Astrocyte (in vitro differentiated cells and primary cell): ENCODE measurements at regions not wholly inside any gene's neighbourhood (a gene's known extent, or its start where the extent isn't known, plus 50 kb on each side); places are given as distances from the start of the nearest gene placed in this dataset.

ENCODE experiments used
- DNase-seq: peaks from one replicate; pipeline ENCODE4 v3.0.0-alpha.2; 2010; ENCODE audit warnings: low read depth
- FAIRE-seq: peaks from 2 replicates; lab custom pipeline; 2011; peaks lifted over from hg19 to GRCh38; lab: Jason Lieb, UNC
- H2AFZ ChIP-seq: 2 replicates; pipeline ENCODE4 v1.6.0; 2012; ENCODE audit warnings: low read depth, low read length, inconsistent platforms
- H3K27ac ChIP-seq: 2 replicates; pipeline ENCODE4 v1.5.1; 2011; ENCODE audit warnings: low read depth, low read length, inconsistent platforms
- H3K27me3 ChIP-seq: 2 replicates; pipeline ENCODE4 v1.6.0; 2011; ENCODE audit warnings: low read length, inconsistent platforms; ENCODE audit not compliant: insufficient read depth
- H3K36me3 ChIP-seq: 2 replicates; pipeline ENCODE4 v1.5.1; 2011; ENCODE audit warnings: low read length, inconsistent platforms; ENCODE audit not compliant: insufficient read depth
- H3K4me1 ChIP-seq: 2 replicates; pipeline ENCODE4 v1.5.1; 2011; ENCODE audit warnings: low read length, inconsistent platforms; ENCODE audit not compliant: insufficient read depth
- H3K4me2 ChIP-seq: 2 replicates; pipeline ENCODE4 v1.6.0; 2012; ENCODE audit warnings: low read length, inconsistent platforms
- H3K4me3 ChIP-seq: 2 replicates; pipeline ENCODE4 v1.5.1; 2011; ENCODE audit warnings: low read depth, mild to moderate bottlenecking, low read length, inconsistent platforms; ENCODE audit not compliant: insufficient read depth
- H3K79me2 ChIP-seq: 2 replicates; pipeline ENCODE4 v1.6.0; 2012; ENCODE audit warnings: mild to moderate bottlenecking, low read length, inconsistent platforms; ENCODE audit not compliant: insufficient read depth
- H3K9ac ChIP-seq: 2 replicates; pipeline ENCODE4 v1.6.0; 2012; ENCODE audit warnings: mild to moderate bottlenecking, low read length, inconsistent platforms
- H3K9me3 ChIP-seq: 2 replicates; pipeline ENCODE4 v1.5.1; 2012; ENCODE audit warnings: low read depth, mild to moderate bottlenecking, low read length, inconsistent platforms; ENCODE audit not compliant: insufficient read depth
- H4K20me1 ChIP-seq: 2 replicates; pipeline ENCODE4 v1.6.0; 2012; ENCODE audit warnings: low read length, inconsistent platforms; ENCODE audit not compliant: insufficient read depth
- H3K27ac Mint-ChIP-seq: one replicate; pipeline ENCODE4 v1.8.0; 2021; ENCODE audit warnings: mild to moderate bottlenecking, mixed read lengths; ENCODE audit not compliant: unreplicated experiment
- H3K27me3 Mint-ChIP-seq: one replicate; pipeline ENCODE4 v1.8.0; 2021; ENCODE audit warnings: low read depth, mixed read lengths; ENCODE audit not compliant: unreplicated experiment
- H3K36me3 Mint-ChIP-seq: one replicate; pipeline ENCODE4 v1.8.0; 2021; ENCODE audit warnings: low read depth, mixed read lengths; ENCODE audit not compliant: unreplicated experiment
- H3K4me1 Mint-ChIP-seq: one replicate; pipeline ENCODE4 v1.8.0; 2021; ENCODE audit warnings: low read depth, mixed read lengths; ENCODE audit not compliant: unreplicated experiment
- H3K4me3 Mint-ChIP-seq: one replicate; pipeline ENCODE4 v1.8.0; 2021; ENCODE audit warnings: mild to moderate bottlenecking, moderate library complexity, mixed read lengths; ENCODE audit not compliant: unreplicated experiment
- H3K9me3 Mint-ChIP-seq: one replicate; pipeline ENCODE4 v1.8.0; 2021; ENCODE audit warnings: mild to moderate bottlenecking, mixed read lengths; ENCODE audit not compliant: unreplicated experiment
- CTCF ChIP-seq: IDR thresholded peaks from 2 replicates; pipeline ENCODE4 v1.5.1; 2011; ENCODE audit warnings: low read depth, mild to moderate bottlenecking, inconsistent platforms, low read length, moderate library complexity; ENCODE audit not compliant: insufficient read depth
- EZH2 ChIP-seq: IDR thresholded peaks from 2 replicates; pipeline ENCODE4 v1.6.1; 2012; ENCODE audit warnings: mild to moderate bottlenecking, low read length, inconsistent platforms; ENCODE audit not compliant: insufficient read depth

DNA sequence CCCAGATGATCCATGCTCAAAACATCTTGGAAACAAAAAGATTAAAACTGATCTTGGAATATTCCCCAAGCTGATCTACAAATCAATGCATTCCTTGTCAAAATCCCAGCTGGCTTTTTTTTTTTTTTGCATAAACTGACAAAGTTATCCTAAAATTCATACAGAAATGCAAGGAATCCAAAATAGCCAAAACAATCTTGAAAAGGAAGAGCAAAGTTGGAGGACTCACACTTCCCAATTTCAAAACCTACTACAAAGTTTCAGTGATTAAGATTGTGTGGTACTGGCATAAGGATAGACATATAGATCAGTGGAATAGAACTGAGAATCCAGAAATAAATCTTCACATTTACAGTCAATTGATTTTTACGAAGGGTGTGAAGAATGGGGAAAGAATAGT, 306.8 kb upstream of the MGAT5 start:
- no peak overlapping the region for H3K27ac ChIP-seq
- peaks cover 8% of the 10 kb centered on the region for H3K27me3 Mint-ChIP-seq
- DNase-seq: no peak
- no peak for FAIRE-seq
- TF ChIP-seq CTCF (no peak), EZH2 (no peak)
- no peak overlapping the region for H2AFZ ChIP-seq
- no peak overlapping the region for H3K9ac ChIP-seq
- H3K36me3 Mint-ChIP-seq: no peaks in the 10 kb centered on the region
- H3K9me3 ChIP-seq: no peaks in the 10 kb centered on the region
- H3K4me3 Mint-ChIP-seq: no peak overlapping the region
- no peaks in the 10 kb centered on the region for H3K79me2 ChIP-seq
- H3K27me3 ChIP-seq: no peaks in the 10 kb centered on the region
- no peak overlapping the region for H3K4me2 ChIP-seq
- H4K20me1 ChIP-seq: no peaks in the 10 kb centered on the region
- H3K27ac Mint-ChIP-seq: no peak overlapping the region
- H3K9me3 Mint-ChIP-seq: no peaks in the 10 kb centered on the region
- H3K4me3 ChIP-seq: no peak overlapping the region
- H3K4me1 ChIP-seq: no peaks in the 10 kb centered on the region
- no peaks in the 10 kb centered on the region for H3K4me1 Mint-ChIP-seq
- no peaks in the 10 kb centered on the region for H3K36me3 ChIP-seq

DNA sequence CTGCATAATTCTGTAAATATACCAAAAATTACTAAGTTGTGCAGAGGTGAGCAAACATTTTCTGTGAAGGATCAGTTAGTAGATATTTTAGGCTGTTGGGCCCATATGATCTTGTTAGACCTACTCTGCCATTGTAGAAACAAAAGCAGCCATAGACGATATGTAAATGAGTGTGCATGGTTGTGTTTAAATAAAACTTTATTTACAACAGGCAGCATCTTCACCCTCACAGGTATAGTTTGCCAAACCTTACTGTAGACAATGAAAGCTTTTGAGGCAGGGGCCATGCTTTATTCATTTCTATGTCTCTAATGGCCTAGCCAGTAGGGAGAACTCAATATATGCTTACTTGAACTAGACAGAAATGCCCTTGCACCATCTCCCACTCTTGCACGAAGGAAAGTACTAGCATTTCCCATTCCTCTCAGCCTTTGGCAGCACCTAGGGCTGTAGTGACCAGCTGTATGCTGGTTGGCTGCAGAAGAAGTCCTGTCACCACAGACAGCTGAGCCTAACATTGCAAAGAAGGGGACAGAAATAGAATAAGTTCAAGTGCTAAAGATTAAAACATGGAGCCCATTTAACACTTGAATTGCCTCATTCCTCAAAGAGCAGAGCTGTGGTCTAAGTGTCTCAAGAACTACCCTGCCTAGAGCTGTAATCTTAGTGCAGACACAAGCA, 305.1 kb upstream of the MGAT5 start:
- Histone ChIP-seq H3K4me1 (no peaks in the 10 kb centered on the region), H3K9ac (no peak overlapping the region), H3K27me3 (no peaks in the 10 kb centered on the region), H3K4me3 (no peak overlapping the region), H3K79me2 (no peaks in the 10 kb centered on the region), H3K9me3 (no peaks in the 10 kb centered on the region), H4K20me1 (no peaks in the 10 kb centered on the region), H3K4me2 (no peak overlapping the region), H3K36me3 (no peaks in the 10 kb centered on the region), H3K27ac (no peak overlapping the region), H2AFZ (no peak overlapping the region)
- Mint-ChIP-seq H3K27me3 (peaks cover 5% of the 10 kb centered on the region), H3K4me1 (no peaks in the 10 kb centered on the region), H3K36me3 (no peaks in the 10 kb centered on the region), H3K27ac (no peak overlapping the region), H3K9me3 (peaks cover 1% of the 10 kb centered on the region), H3K4me3 (no peak overlapping the region)
- no peak for DNase-seq
- no peak for FAIRE-seq
- no peak for TF ChIP-seq CTCF

DNA sequence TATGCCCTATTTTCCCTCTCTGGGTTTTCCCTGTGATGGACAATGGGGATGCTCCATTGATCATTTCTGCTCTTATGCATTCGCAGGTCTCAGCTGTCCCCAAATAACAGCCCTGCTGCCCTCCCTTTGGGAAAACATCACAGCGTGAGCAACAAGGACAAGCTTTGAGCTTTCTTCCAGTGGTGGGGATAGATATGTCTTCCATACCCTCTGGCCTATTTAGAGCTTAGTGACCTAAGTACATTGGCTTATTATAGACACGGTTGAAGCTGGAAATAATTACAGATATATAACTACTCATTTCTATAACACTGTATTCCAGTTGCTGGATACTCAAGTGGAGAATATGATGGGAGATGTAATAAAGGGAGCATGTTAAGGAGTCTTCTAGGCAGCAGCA, 304.3 kb upstream of the MGAT5 start:
- Histone ChIP-seq H4K20me1 (no peaks in the 10 kb centered on the region), H3K4me2 (no peak overlapping the region), H3K36me3 (no peaks in the 10 kb centered on the region), H2AFZ (no peak overlapping the region), H3K27me3 (no peaks in the 10 kb centered on the region), H3K4me3 (no peak overlapping the region), H3K9me3 (no peaks in the 10 kb centered on the region), H3K79me2 (no peaks in the 10 kb centered on the region), H3K27ac (no peak overlapping the region), H3K9ac (no peak overlapping the region), H3K4me1 (no peaks in the 10 kb centered on the region)
- no peaks in the 10 kb centered on the region for H3K36me3 Mint-ChIP-seq
- DNase-seq: no peak
- TF ChIP-seq EZH2: no peak
- no peak for TF ChIP-seq CTCF
- peaks cover 1% of the 10 kb centered on the region for H3K9me3 Mint-ChIP-seq
- no peak overlapping the region for H3K4me3 Mint-ChIP-seq
- no peak overlapping the region for H3K27ac Mint-ChIP-seq
- H3K27me3 Mint-ChIP-seq: peaks cover 3% of the 10 kb centered on the region
- H3K4me1 Mint-ChIP-seq: no peaks in the 10 kb centered on the region
- no peak for FAIRE-seq
